ENCODE measurements at regions not wholly inside any gene's neighbourhood (a gene's known extent, or its start where the extent isn't known, plus 50 kb on each side); places are given as distances from the start of the nearest gene placed in this dataset.
"Not testable (repeated sequence)": the region's sequence is repeated elsewhere in the genome, so short reads cannot be mapped to it uniquely, and the experiment has no call there.

- no peak overlapping the region for H3K9ac ChIP-seq (ENCODE audit: low read length)
- no peaks in the 10 kb centered on the region for H3K27me3 ChIP-seq (ENCODE audit: insufficient read depth, low read depth, low read length)
- no peaks in the 10 kb centered on the region for H3K79me2 ChIP-seq (replicated peaks; ENCODE audit: insufficient read depth, low read length)
- H3K36me3 ChIP-seq (ENCODE audit: insufficient read depth, low read length): no peaks in the 10 kb centered on the region
- H3K27ac ChIP-seq (ENCODE audit: low read length): no peak overlapping the region
- no peaks in the 10 kb centered on the region for H3K9me2 ChIP-seq (ENCODE audit: insufficient read depth, low read length)
- no peaks in the 10 kb centered on the region for H4K20me1 ChIP-seq (ENCODE audit: insufficient read depth)
- no peaks in the 10 kb centered on the region for H3F3A ChIP-seq (ENCODE audit: insufficient read depth, low read length, poor library complexity, severe bottlenecking)
- no peak overlapping the region for H2AFZ ChIP-seq (ENCODE audit: low read depth, low read length)
- H3K4me2 ChIP-seq (ENCODE audit: low read length): no peak overlapping the region
- no peaks in the 10 kb centered on the region for H3K9me3 ChIP-seq (ENCODE audit: low read length)
- H3K4me3 ChIP-seq (ENCODE audit: low read length): no peak overlapping the region
- TF ChIP-seq RAD21 (conservative IDR thresholded peaks at IDR 0.05): no peak
- no peak for TF ChIP-seq POLR2AphosphoS5 (IDR thresholded peaks at IDR 0.05)
- no peak for TF ChIP-seq EZH2 (IDR thresholded peaks at IDR 0.05; ENCODE audit: borderline replicate concordance, insufficient read depth, low read length, poor library complexity, severe bottlenecking)
- no peak for TF ChIP-seq SMC3 (conservative IDR thresholded peaks at IDR 0.05; ENCODE audit: poor library complexity)
- no peak for TF ChIP-seq CTCF (IDR thresholded peaks at IDR 0.05; ENCODE audit: poor library complexity, severe bottlenecking)
- TF ChIP-seq, protein P1, sequence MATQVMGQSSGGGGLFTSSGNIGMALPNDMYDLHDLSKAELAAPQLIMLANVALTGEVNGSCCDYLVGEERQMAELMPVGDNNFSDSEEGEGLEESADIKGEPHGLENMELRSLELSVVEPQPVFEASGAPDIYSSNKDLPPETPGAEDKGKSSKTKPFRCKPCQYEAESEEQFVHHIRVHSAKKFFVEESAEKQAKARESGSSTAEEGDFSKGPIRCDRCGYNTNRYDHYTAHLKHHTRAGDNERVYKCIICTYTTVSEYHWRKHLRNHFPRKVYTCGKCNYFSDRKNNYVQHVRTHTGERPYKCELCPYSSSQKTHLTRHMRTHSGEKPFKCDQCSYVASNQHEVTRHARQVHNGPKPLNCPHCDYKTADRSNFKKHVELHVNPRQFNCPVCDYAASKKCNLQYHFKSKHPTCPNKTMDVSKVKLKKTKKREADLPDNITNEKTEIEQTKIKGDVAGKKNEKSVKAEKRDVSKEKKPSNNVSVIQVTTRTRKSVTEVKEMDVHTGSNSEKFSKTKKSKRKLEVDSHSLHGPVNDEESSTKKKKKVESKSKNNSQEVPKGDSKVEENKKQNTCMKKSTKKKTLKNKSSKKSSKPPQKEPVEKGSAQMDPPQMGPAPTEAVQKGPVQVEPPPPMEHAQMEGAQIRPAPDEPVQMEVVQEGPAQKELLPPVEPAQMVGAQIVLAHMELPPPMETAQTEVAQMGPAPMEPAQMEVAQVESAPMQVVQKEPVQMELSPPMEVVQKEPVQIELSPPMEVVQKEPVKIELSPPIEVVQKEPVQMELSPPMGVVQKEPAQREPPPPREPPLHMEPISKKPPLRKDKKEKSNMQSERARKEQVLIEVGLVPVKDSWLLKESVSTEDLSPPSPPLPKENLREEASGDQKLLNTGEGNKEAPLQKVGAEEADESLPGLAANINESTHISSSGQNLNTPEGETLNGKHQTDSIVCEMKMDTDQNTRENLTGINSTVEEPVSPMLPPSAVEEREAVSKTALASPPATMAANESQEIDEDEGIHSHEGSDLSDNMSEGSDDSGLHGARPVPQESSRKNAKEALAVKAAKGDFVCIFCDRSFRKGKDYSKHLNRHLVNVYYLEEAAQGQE (IDR thresholded peaks at IDR 0.05; ENCODE audit: borderline replicate concordance): no peak
- TF ChIP-seq EP300 (conservative IDR thresholded peaks at IDR 0.05; ENCODE audit: poor library complexity, severe bottlenecking): no peak
- no peak for TF ChIP-seq TAF1 (IDR thresholded peaks at IDR 0.05; ENCODE audit: low read depth)
- TF ChIP-seq MXI1 (conservative IDR thresholded peaks at IDR 0.05; ENCODE audit: poor library complexity, severe bottlenecking): no peak
Observed at GRCh38 chr4:120554086-120554485, 368.4 kb downstream of the PRDM5 start.

- not testable (repeated sequence) for H3K27ac ChIP-seq (ENCODE audit: low read length); H3K36me3 ChIP-seq (ENCODE audit: insufficient read depth, low read length); H4K20me1 ChIP-seq (ENCODE audit: insufficient read depth); H3K9ac ChIP-seq (ENCODE audit: low read length); H3K79me2 ChIP-seq (replicated peaks; ENCODE audit: insufficient read depth, low read length); H3K9me3 ChIP-seq (ENCODE audit: low read length); H3K4me2 ChIP-seq (ENCODE audit: low read length); H3F3A ChIP-seq (ENCODE audit: insufficient read depth, low read length, poor library complexity, severe bottlenecking); H2AFZ ChIP-seq (ENCODE audit: low read depth, low read length); H3K4me3 ChIP-seq (ENCODE audit: low read length); H3K27me3 ChIP-seq (ENCODE audit: insufficient read depth, low read depth, low read length); H3K9me2 ChIP-seq (ENCODE audit: insufficient read depth, low read length)
Observed at GRCh38 chr4:120550624-120551220, 371.8 kb downstream of the PRDM5 start.
